Smooth muscle cell (in vitro differentiated cells): ENCODE measurements at regions not wholly inside any gene's neighbourhood (a gene's known extent, or its start where the extent isn't known, plus 50 kb on each side); places are given as distances from the start of the nearest gene placed in this dataset.

Experiments
- DNase-seq: peaks from one replicate; lab custom pipeline; 2025; ENCODE audit not compliant: unreplicated experiment; lab: John Stamatoyannopoulos, UW
- H2AFZ ChIP-seq: fragments of 200-600 bp; sonication (generic); 2 replicates; pipeline ENCODE4 v1.6.0; 2016; ENCODE audit warnings: antibody characterized with exemption, low read depth, mild to moderate bottlenecking
- H3F3A ChIP-seq: fragments of 200-600 bp; sonication (generic); 2 replicates; pipeline ENCODE4 v1.6.0; 2017; ENCODE audit warnings: antibody characterized with exemption, low read depth
- H3K27ac ChIP-seq: fragments of 200-600 bp; sonication (generic); 2 replicates; pipeline ENCODE4 v1.5.1; 2016; ENCODE audit warnings: low read depth, mild to moderate bottlenecking
- H3K27me3 ChIP-seq: fragments of 200-600 bp; sonication (generic); 2 replicates; pipeline ENCODE4 v1.6.1; 2016; ENCODE audit warnings: low read depth, mild to moderate bottlenecking
- H3K36me3 ChIP-seq: fragments of 200-600 bp; sonication (generic); 2 replicates; pipeline ENCODE4 v1.5.1; 2016; ENCODE audit warnings: low read depth
- H3K4me1 ChIP-seq: fragments of 200-600 bp; sonication (generic); 2 replicates; pipeline ENCODE4 v1.5.1; 2016; ENCODE audit warnings: low read depth
- H3K4me2 ChIP-seq: fragments of 200-600 bp; sonication (generic); 2 replicates; pipeline ENCODE4 v1.6.0; 2016; ENCODE audit warnings: mild to moderate bottlenecking
- H3K4me3 ChIP-seq: fragments of 200-600 bp; sonication (generic); 2 replicates; pipeline ENCODE4 v1.5.1; 2016; ENCODE audit warnings: mild to moderate bottlenecking
- H3K79me2 ChIP-seq: fragments of 200-600 bp; sonication (generic); 2 replicates; pipeline ENCODE4 v1.6.0; 2016; ENCODE audit warnings: low read depth, mild to moderate bottlenecking
- H3K9ac ChIP-seq: fragments of 200-600 bp; sonication (generic); 2 replicates; pipeline ENCODE4 v1.6.0; 2016; ENCODE audit warnings: low read depth
- H3K9me3 ChIP-seq: fragments of 200-600 bp; sonication (generic); replicated peaks from 2 replicates; pipeline ENCODE4 v1.5.1; 2016; ENCODE audit warnings: low read depth
- H4K20me1 ChIP-seq: fragments of 200-600 bp; sonication (generic); 2 replicates; pipeline ENCODE4 v1.6.0; 2016; ENCODE audit warnings: low read depth
- WGBS: methylation state at CpG from one replicate; pipeline ENCODE4 v1.1.7; 2016; ENCODE audit warnings: low lambda C conversion rate; 5-methylcytosine and 5-hydroxymethylcytosine counted together
- TF ChIP-seq, protein P1 (sequence below): fragments of 200-600 bp; sonication (generic); IDR thresholded peaks from 2 replicates; pipeline ENCODE4 v1.5.1; 2017; ENCODE audit warnings: borderline replicate concordance, mild to moderate bottlenecking, antibody characterized with exemption; ENCODE audit not compliant: insufficient read depth, poor library complexity, severe bottlenecking

DNA sequence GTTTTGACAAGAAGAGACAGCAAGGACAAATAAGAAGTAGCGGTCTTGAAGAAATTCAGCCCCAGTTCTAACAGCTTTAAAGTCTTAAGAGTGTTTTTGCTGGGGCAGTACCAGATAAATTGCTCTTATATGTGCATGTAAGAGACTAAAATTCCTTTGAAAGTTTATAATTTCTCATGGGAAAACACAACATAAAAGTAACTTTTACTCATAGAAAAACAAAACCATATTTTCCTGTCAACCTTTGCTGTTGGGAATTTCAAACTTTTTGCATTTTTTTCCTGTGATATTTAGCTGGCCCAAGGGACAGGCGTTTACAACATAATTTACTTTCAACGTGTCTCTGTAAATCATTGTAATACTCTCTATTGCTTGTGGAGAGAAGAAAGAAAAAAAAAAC is 767.8 kb upstream of the ZEB2 start:
- Histone ChIP-seq H3F3A (no peaks in the 10 kb centered on the region), H3K27me3 (no peaks in the 10 kb centered on the region), H3K4me3 (no peak overlapping the region), H3K9ac (no peak overlapping the region), H3K4me2 (no peak overlapping the region), H3K4me1 (no peaks in the 10 kb centered on the region), H3K79me2 (no peaks in the 10 kb centered on the region), H3K36me3 (no peaks in the 10 kb centered on the region), H2AFZ (peak overlapping the region; percentile 67), H3K27ac (no peak overlapping the region), H3K9me3 (no peaks in the 10 kb centered on the region), H4K20me1 (no peaks in the 10 kb centered on the region)
- TF ChIP-seq, protein P1, sequence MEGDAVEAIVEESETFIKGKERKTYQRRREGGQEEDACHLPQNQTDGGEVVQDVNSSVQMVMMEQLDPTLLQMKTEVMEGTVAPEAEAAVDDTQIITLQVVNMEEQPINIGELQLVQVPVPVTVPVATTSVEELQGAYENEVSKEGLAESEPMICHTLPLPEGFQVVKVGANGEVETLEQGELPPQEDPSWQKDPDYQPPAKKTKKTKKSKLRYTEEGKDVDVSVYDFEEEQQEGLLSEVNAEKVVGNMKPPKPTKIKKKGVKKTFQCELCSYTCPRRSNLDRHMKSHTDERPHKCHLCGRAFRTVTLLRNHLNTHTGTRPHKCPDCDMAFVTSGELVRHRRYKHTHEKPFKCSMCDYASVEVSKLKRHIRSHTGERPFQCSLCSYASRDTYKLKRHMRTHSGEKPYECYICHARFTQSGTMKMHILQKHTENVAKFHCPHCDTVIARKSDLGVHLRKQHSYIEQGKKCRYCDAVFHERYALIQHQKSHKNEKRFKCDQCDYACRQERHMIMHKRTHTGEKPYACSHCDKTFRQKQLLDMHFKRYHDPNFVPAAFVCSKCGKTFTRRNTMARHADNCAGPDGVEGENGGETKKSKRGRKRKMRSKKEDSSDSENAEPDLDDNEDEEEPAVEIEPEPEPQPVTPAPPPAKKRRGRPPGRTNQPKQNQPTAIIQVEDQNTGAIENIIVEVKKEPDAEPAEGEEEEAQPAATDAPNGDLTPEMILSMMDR, result no peak
- WGBS, result 74% methylated on average over 3 of the region's 3 CpGs
- no peak for DNase-seq

DNA sequence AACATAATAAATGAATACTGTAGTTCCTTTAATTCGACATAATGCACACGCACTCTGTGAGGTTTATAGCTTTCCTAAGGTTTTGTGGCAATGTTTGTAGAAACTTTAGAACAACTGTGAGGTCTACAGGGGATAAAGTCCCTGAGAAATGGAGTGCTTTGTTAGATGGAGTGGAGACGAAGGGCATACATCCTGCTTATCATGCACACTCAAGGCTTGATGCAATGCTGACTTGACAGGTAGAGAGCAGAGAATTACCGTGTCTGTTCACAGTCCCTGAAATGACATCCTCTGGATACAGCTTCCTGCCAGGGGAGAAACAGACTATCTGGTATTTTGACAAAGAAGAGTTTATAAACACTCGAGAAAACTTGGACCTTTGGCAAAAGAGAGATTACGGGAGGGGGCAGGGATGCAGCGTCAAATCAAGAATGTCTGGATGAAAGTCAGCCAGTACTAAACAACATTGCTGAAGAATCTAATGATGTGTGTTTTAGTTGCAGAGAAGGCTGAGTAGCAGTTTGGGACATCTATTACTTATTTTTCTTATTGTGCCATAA is 766.9 kb upstream of the ZEB2 start:
- TF ChIP-seq, protein P1, result no peak
- WGBS, result 85% methylated on average over 7 of the region's 7 CpGs

DNA sequence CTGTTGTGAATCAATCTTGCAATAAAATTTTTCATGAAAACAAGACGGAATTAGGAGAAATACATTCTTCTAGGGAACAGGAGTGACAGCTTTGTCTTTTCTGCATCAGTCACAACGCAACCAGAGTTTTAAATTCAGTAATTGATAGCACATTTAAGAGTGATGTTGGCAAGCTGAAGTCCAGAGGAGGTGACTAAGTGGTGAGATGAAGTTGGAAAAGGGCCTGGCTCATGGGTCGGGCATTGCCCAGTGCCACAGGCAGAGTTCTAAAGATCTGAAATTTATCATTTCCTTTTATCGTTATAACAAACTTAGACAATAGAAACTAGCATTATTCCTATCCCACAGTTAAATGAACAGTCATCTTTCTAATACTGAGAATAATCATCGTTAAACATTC is 764.6 kb upstream of the ZEB2 start:
- H3K79me2 ChIP-seq, result no peaks in the 10 kb centered on the region
- no peak for DNase-seq
- 94% methylated on average over 5 of the region's 5 CpGs for WGBS
- H3K4me1 ChIP-seq, result no peaks in the 10 kb centered on the region
- peaks cover 5% of the 10 kb centered on the region for H3K36me3 ChIP-seq
- H3K4me2 ChIP-seq, result no peak overlapping the region
- no peaks in the 10 kb centered on the region for H3F3A ChIP-seq
- H3K27me3 ChIP-seq, result no peaks in the 10 kb centered on the region
- no peak overlapping the region for H3K27ac ChIP-seq
- no peak overlapping the region for H2AFZ ChIP-seq
- no peak overlapping the region for H3K9ac ChIP-seq
- H3K9me3 ChIP-seq, result peaks cover 6% of the 10 kb centered on the region
- H4K20me1 ChIP-seq, result no peaks in the 10 kb centered on the region
- TF ChIP-seq, protein P1, result no peak
- no peak overlapping the region for H3K4me3 ChIP-seq

More for the DNA sequence above, 766.9 kb upstream of the ZEB2 start:
- peaks cover 1% of the 10 kb centered on the region for H3K36me3 ChIP-seq
- no peak overlapping the region for H3K4me2 ChIP-seq
- DNase-seq, result no peak
- H3K4me3 ChIP-seq, result no peak overlapping the region
- no peaks in the 10 kb centered on the region for H3K27me3 ChIP-seq
- peaks cover 2% of the 10 kb centered on the region for H3K9me3 ChIP-seq
- H3K79me2 ChIP-seq, result no peaks in the 10 kb centered on the region
- H3F3A ChIP-seq, result no peaks in the 10 kb centered on the region
- no peak overlapping the region for H2AFZ ChIP-seq
- H4K20me1 ChIP-seq, result no peaks in the 10 kb centered on the region
- H3K4me1 ChIP-seq, result no peaks in the 10 kb centered on the region
- no peak overlapping the region for H3K27ac ChIP-seq
- H3K9ac ChIP-seq, result no peak overlapping the region

DNA sequence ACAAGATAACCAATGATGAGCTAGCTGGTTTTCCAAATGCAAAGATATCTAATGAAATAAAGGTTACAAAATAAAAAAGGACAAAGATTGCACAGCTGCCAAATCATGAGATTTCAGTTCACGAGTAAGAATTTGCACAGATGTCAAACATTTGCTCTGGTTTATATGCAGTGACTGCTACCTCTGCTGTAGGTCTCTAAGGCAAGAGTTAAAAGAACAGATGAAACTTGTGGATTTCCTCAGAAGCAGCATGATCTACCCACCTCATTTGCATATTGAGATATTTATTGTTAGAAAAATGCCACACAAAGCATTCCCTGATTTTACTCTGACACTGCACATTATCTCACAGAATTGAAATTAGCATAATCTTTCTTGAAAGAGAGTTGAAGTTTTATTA is 763.2 kb upstream of the ZEB2 start:
- Histone ChIP-seq H3K9ac (no peak overlapping the region), H3K27ac (no peak overlapping the region), H3K79me2 (no peaks in the 10 kb centered on the region), H3K9me3 (peaks cover 6% of the 10 kb centered on the region), H2AFZ (no peak overlapping the region), H3K4me2 (no peak overlapping the region), H3K4me1 (no peaks in the 10 kb centered on the region), H3K27me3 (no peaks in the 10 kb centered on the region), H4K20me1 (no peaks in the 10 kb centered on the region), H3K4me3 (no peak overlapping the region), H3F3A (no peaks in the 10 kb centered on the region), H3K36me3 (peaks cover 5% of the 10 kb centered on the region)
- TF ChIP-seq, protein P1, result no peak
- DNase-seq, result no peak
- 96% methylated on average over 1 of the region's 1 CpG for WGBS
